GM23338 (cell line): ENCODE measurements at regions not wholly inside any gene's neighbourhood (a gene's known extent, or its start where the extent isn't known, plus 50 kb on each side); places are given as distances from the start of the nearest gene placed in this dataset.

Experiments used
- CREB1 ChIP-seq: fragments of 250-450 bp; sonication (Bioruptor Pico); IDR thresholded peaks from 2 replicates; pipeline ENCODE4 v1.5.0; 2020; ENCODE audit warnings: low read depth, mild to moderate bottlenecking, moderate library complexity
- CTCF ChIP-seq, 2 experiments: fragments of 200-600 bp in 1 of 2; sonication (generic) in 1 of 2; conservative IDR thresholded peaks; 2 replicates each; pipeline versions ENCODE4 v1.5.1 to v1.6.1; 2016 to 2017; ENCODE audit warnings: antibody characterized with exemption in 2 of 2, low read depth in 2 of 2, mild to moderate bottlenecking in 2 of 2, moderate library complexity in 1 of 2
- ETS1 ChIP-seq: IDR thresholded peaks from 2 replicates; pipeline ENCODE4 v1.6.1; 2016; ENCODE audit warnings: antibody characterized with exemption
- EZH2 ChIP-seq: fragments of 200-600 bp; sonication (generic); IDR thresholded peaks from one replicate; pipeline ENCODE4 v1.8.0; 2017; ENCODE audit warnings: antibody characterized with exemption, mild to moderate bottlenecking, low read depth; ENCODE audit not compliant: unreplicated experiment
- EZH2phosphoT487 ChIP-seq: fragments of 200-600 bp; sonication (generic); IDR thresholded peaks from one replicate; pipeline ENCODE4 v1.8.1; 2018; ENCODE audit warnings: antibody characterized with exemption; ENCODE audit not compliant: unreplicated experiment
- JUNB ChIP-seq: IDR thresholded peaks from one replicate; pipeline ENCODE4 v1.6.1; 2016; ENCODE audit warnings: antibody characterized with exemption; ENCODE audit not compliant: unreplicated experiment
- NANOG ChIP-seq: IDR thresholded peaks from 2 replicates; pipeline ENCODE4 v1.6.1; 2016; ENCODE audit warnings: antibody characterized with exemption, borderline replicate concordance
- POLR2AphosphoS5 ChIP-seq: IDR thresholded peaks from 2 replicates; pipeline ENCODE4 v1.6.1; 2016; ENCODE audit warnings: antibody characterized with exemption, low read depth
- REST ChIP-seq: IDR thresholded peaks from one replicate; pipeline ENCODE4 v1.6.1; 2018; ENCODE audit warnings: antibody characterized with exemption; ENCODE audit not compliant: unreplicated experiment
- STAT1 ChIP-seq: IDR thresholded peaks from one replicate; pipeline ENCODE4 v1.6.1; 2016; ENCODE audit warnings: antibody characterized with exemption; ENCODE audit not compliant: unreplicated experiment
- ZNF114 ChIP-seq: fragments of 250-450 bp; sonication (Bioruptor Pico); IDR thresholded peaks from 2 replicates; pipeline ENCODE4 v1.5.0; 2020; ENCODE audit warnings: mild to moderate bottlenecking, moderate library complexity
- ZNF331 ChIP-seq: fragments of 250-450 bp; sonication (Bioruptor Pico); IDR thresholded peaks from 2 replicates; pipeline ENCODE4 v1.5.0; 2020; ENCODE audit warnings: low read depth, mild to moderate bottlenecking, moderate library complexity
- ZNF462 ChIP-seq: fragments of 250-450 bp; sonication (Bioruptor Pico); IDR thresholded peaks from 2 replicates; pipeline ENCODE4 v1.5.0; 2020; ENCODE audit warnings: mild to moderate bottlenecking, moderate library complexity

GRCh38 chr2:6721395-6721794, 144.3 kb downstream of the CMPK2 start:
- TF ChIP-seq CTCF (conservative IDR thresholded peaks at IDR 0.05; ENCODE audit: low read depth in 2 of 2), result no peak
- no peak for TF ChIP-seq EZH2
- TF ChIP-seq REST, result no peak
- TF ChIP-seq STAT1, result no peak
- TF ChIP-seq POLR2AphosphoS5, result no peak
- TF ChIP-seq CREB1 (CRISPR knock-in tag), result no peak
- no peak for TF ChIP-seq EZH2phosphoT487
- no peak for TF ChIP-seq ZNF114 (CRISPR knock-in tag)
- TF ChIP-seq ZNF331, result no peak
- TF ChIP-seq JUNB, result no peak
- no peak for TF ChIP-seq ETS1
- no peak for TF ChIP-seq NANOG
- TF ChIP-seq ZNF462 (CRISPR knock-in tag), result no peak
